ENCODE measurements at regions not wholly inside any gene's neighbourhood (a gene's known extent, or its start where the extent isn't known, plus 50 kb on each side); places are given as distances from the start of the nearest gene placed in this dataset.

DNA sequence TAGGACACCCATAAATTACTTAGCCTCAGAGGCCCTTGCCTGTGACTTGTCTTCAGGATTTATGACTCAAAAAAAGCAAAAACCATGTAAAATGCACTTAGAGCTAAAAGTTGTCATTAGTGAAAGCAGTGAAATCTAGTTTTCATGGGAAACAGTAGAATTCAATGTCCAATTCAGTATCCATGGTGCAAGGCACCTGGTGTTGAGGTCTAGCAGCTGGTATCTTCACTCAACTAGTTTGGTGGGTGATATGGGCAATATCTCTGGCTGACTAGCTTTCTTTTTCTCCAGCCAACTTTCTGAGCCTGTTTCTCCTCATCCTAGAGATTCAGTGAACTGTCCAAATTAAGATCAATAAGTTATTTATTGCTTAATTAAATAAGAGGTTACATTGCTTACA lies 229.8 kb upstream of the NDST4 start:
- no peak overlapping the region for H3K27ac Mint-ChIP-seq
- H3K4me1 Mint-ChIP-seq, result no peaks in the 10 kb centered on the region
- no peaks in the 10 kb centered on the region for H3K27me3 Mint-ChIP-seq
- H3K9me3 Mint-ChIP-seq, result peaks cover 0 to 3% (median 2%) of the 10 kb centered on the region in 3 donors
- no peak overlapping the region for H3K4me3 Mint-ChIP-seq
- H3K36me3 Mint-ChIP-seq, result no peaks in the 10 kb centered on the region

DNA sequence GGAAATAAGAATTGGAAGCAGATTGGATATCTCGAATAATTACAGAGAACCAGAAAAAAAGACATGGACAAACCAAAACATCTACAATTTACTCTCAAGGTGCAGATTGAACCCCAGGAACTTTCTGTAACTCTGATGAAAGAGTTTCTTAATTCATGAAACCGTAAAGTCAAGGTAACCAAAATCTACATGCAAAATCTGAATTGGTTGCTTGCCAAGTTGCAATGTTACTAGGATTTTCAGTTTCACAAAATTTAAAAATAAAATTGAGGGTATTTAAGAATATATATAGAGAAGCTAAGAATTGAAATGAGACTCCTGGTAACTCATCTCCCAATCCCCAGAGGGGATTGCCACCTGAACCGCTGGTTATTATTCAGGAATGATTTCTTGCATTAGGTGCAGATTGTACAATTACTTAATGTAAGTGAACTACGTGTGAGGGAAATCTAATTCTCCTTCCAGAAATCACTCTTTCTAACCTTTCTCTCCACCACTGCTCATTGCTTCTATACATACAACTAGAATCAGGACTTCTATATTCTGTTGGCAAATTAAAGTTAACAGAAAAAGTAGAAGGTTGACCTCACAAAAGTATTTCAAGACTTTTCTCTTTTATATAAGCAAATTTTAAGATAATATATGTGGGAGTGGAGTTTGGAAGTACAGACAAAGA lies 221.5 kb upstream of the NDST4 start:
- Mint-ChIP-seq H3K4me1 (no peaks in the 10 kb centered on the region), H3K27ac (no peak overlapping the region), H3K4me3 (no peak overlapping the region), H3K27me3 (no peaks in the 10 kb centered on the region), H3K36me3 (no peaks in the 10 kb centered on the region), H3K9me3 (no peaks in the 10 kb centered on the region)

- Mint-ChIP-seq H3K27me3 (no peaks in the 10 kb centered on the region), H3K36me3 (no peaks in the 10 kb centered on the region), H3K9me3 (no peaks in the 10 kb centered on the region), H3K4me3 (no peak overlapping the region), H3K27ac (no peak overlapping the region), H3K4me1 (no peaks in the 10 kb centered on the region)
Measured at GRCh38 chr4:115332078-115332477, 218.7 kb upstream of the NDST4 start.

GRCh38 chr4:115331241-115331640 lies 217.8 kb upstream of the NDST4 start:
- no peaks in the 10 kb centered on the region for H3K36me3 Mint-ChIP-seq
- H3K4me1 Mint-ChIP-seq, result no peaks in the 10 kb centered on the region
- H3K27me3 Mint-ChIP-seq, result no peaks in the 10 kb centered on the region
- H3K27ac Mint-ChIP-seq, result no peak overlapping the region
- no peak overlapping the region for H3K4me3 Mint-ChIP-seq
- H3K9me3 Mint-ChIP-seq, result no peaks in the 10 kb centered on the region

GRCh38 chr4:115325836-115326235 lies 212.4 kb upstream of the NDST4 start:
- H3K36me3 Mint-ChIP-seq, result no peaks in the 10 kb centered on the region
- H3K27ac Mint-ChIP-seq, result no peak overlapping the region
- H3K9me3 Mint-ChIP-seq, result peaks cover 0 to 4% (median 0%) of the 10 kb centered on the region in 3 donors
- no peaks in the 10 kb centered on the region for H3K4me1 Mint-ChIP-seq
- no peak overlapping the region for H3K4me3 Mint-ChIP-seq
- H3K27me3 Mint-ChIP-seq, result no peaks in the 10 kb centered on the region

- H3K27me3 Mint-ChIP-seq, result no peaks in the 10 kb centered on the region
- no peaks in the 10 kb centered on the region for H3K4me1 Mint-ChIP-seq
- no peak overlapping the region for H3K27ac Mint-ChIP-seq
- no peak overlapping the region for H3K4me3 Mint-ChIP-seq
- no peaks in the 10 kb centered on the region for H3K36me3 Mint-ChIP-seq
- H3K9me3 Mint-ChIP-seq, result peaks cover 0 to 4% (median 2%) of the 10 kb centered on the region in 3 donors
Measured at GRCh38 chr4:115323106-115323707, 209.8 kb upstream of the NDST4 start.

DNA sequence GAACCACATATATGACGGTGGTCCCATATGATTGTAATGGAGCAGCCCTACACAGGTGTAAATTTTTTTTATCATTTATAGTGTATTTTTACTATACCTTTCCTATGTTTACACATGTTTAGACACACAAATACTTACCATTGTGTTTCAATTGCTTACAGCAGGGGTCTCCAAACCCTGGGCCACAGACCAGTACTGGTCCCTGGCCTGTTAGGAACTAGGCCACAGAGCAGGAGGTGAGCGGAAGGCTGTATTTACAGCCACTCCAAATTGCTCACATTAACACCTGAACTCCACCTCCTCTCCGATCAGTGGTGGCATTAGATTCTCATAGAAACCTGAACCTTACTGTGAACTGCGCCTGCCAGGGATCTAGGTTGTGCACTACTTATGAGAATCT lies 201.8 kb upstream of the NDST4 start:
- Mint-ChIP-seq H3K36me3 (no peaks in the 10 kb centered on the region), H3K27ac (no peak overlapping the region), H3K4me1 (no peaks in the 10 kb centered on the region), H3K9me3 (peaks cover 0 to 5% (median 2%) of the 10 kb centered on the region in 3 donors), H3K4me3 (no peak overlapping the region), H3K27me3 (no peaks in the 10 kb centered on the region)

GRCh38 chr4:115310641-115311040 lies 197.2 kb upstream of the NDST4 start:
- no peak overlapping the region for H3K4me3 Mint-ChIP-seq
- H3K9me3 Mint-ChIP-seq, result peaks cover 0 to 5% (median 0%) of the 10 kb centered on the region in 3 donors
- H3K4me1 Mint-ChIP-seq, result no peaks in the 10 kb centered on the region
- H3K27ac Mint-ChIP-seq, result no peak overlapping the region
- no peaks in the 10 kb centered on the region for H3K27me3 Mint-ChIP-seq
- no peaks in the 10 kb centered on the region for H3K36me3 Mint-ChIP-seq

GRCh38 chr4:115294717-115295116 lies 181.3 kb upstream of the NDST4 start:
- Mint-ChIP-seq H3K36me3 (no peaks in the 10 kb centered on the region), H3K4me3 (no peak overlapping the region), H3K27me3 (no peaks in the 10 kb centered on the region), H3K4me1 (peaks cover 0 to 2% (median 0%) of the 10 kb centered on the region in 3 donors), H3K9me3 (peaks cover 0 to 3% (median 0%) of the 10 kb centered on the region in 3 donors), H3K27ac (no peak overlapping the region)

- Mint-ChIP-seq H3K36me3 (no peaks in the 10 kb centered on the region), H3K27ac (no peak overlapping the region), H3K4me1 (peaks cover 0 to 2% (median 0%) of the 10 kb centered on the region in 3 donors), H3K4me3 (no peak overlapping the region), H3K9me3 (peaks cover 0 to 3% (median 2%) of the 10 kb centered on the region in 3 donors), H3K27me3 (no peaks in the 10 kb centered on the region)
Measured at GRCh38 chr4:115293093-115293462, 179.7 kb upstream of the NDST4 start.

- Mint-ChIP-seq H3K4me1 (peaks cover 0 to 2% (median 0%) of the 10 kb centered on the region in 3 donors), H3K27me3 (no peaks in the 10 kb centered on the region), H3K36me3 (no peaks in the 10 kb centered on the region), H3K4me3 (no peak overlapping the region), H3K9me3 (peaks cover 0 to 3% (median 2%) of the 10 kb centered on the region in 3 donors), H3K27ac (no peak overlapping the region)
Measured at GRCh38 chr4:115292320-115293092, 179.1 kb upstream of the NDST4 start.

- Mint-ChIP-seq H3K36me3 (no peaks in the 10 kb centered on the region), H3K4me3 (no peak overlapping the region), H3K9me3 (peaks cover 0 to 2% (median 1%) of the 10 kb centered on the region in 3 donors), H3K27me3 (no peaks in the 10 kb centered on the region), H3K4me1 (peaks cover 0 to 1% (median 0%) of the 10 kb centered on the region in 3 donors), H3K27ac (no peak overlapping the region)
Measured at GRCh38 chr4:115287426-115287825, 174.0 kb upstream of the NDST4 start.

DNA sequence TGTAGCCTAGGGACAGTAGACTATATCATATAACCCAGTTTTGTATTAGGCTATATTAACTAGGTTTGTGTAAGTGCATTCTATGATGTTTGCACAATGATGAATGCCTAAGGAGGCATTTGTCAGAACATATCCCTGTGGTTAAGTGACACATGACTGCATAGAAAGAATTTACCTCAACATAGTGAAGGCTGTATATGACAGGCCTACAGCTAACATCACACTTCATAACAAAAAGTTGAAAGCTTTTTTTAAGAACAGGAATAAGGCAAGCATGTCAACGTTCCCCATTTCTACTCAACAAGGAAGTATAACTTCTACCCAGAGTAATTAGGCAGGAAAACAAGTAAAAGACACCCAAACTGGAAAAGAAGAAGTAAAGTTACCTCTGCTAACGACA lies 165.9 kb upstream of the NDST4 start:
- H3K9me3 Mint-ChIP-seq, result no peaks in the 10 kb centered on the region
- no peaks in the 10 kb centered on the region for H3K27me3 Mint-ChIP-seq
- no peaks in the 10 kb centered on the region for H3K4me1 Mint-ChIP-seq
- no peak overlapping the region for H3K27ac Mint-ChIP-seq
- no peaks in the 10 kb centered on the region for H3K36me3 Mint-ChIP-seq
- no peak overlapping the region for H3K4me3 Mint-ChIP-seq

DNA sequence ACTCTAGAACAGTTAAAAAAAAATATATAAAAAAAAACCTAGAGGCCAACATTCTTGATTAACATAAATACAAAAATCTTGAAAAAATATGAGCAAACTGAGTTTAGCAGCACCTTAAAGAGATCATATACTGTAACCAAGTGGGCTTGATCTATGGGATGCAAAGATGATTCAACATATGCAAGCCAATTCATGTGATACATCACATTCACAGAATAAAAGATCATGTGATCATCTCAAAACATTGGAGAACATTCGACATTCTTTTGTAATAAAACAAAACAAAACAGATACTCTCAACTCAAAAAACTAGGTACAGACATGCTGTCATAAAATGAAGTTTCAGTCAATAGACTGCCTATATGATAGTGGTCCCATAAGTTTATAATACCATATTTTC lies 165.4 kb upstream of the NDST4 start:
- Mint-ChIP-seq H3K4me3 (no peak overlapping the region), H3K27me3 (no peaks in the 10 kb centered on the region), H3K36me3 (no peaks in the 10 kb centered on the region), H3K27ac (no peak overlapping the region), H3K4me1 (no peaks in the 10 kb centered on the region), H3K9me3 (no peaks in the 10 kb centered on the region)

GRCh38 chr4:115275615-115276014 lies 162.2 kb upstream of the NDST4 start:
- Mint-ChIP-seq H3K27me3 (no peaks in the 10 kb centered on the region), H3K4me3 (no peak overlapping the region), H3K4me1 (no peaks in the 10 kb centered on the region), H3K9me3 (no peaks in the 10 kb centered on the region), H3K27ac (no peak overlapping the region), H3K36me3 (no peaks in the 10 kb centered on the region)
